Ishikawa (cell line): ENCODE measurements at regions not wholly inside any gene's neighbourhood (a gene's known extent, or its start where the extent isn't known, plus 50 kb on each side); places are given as distances from the start of the nearest gene placed in this dataset.

Source experiments
- EGR1 ChIP-seq: IDR thresholded peaks from 2 replicates; pipeline ENCODE4 v1.6.1; 2012
- EP300 ChIP-seq: IDR thresholded peaks from 2 replicates; pipeline ENCODE4 v1.6.1; 2012; ENCODE audit warnings: borderline replicate concordance
- REST ChIP-seq: IDR thresholded peaks from 2 replicates; pipeline ENCODE4 v1.6.1; 2012; ENCODE audit warnings: low read depth, mild to moderate bottlenecking
- TAF1 ChIP-seq: IDR thresholded peaks from 2 replicates; pipeline ENCODE4 v1.6.1; 2012; ENCODE audit warnings: low read depth, mild to moderate bottlenecking
- TF ChIP-seq, protein P1 (sequence below): IDR thresholded peaks from 2 replicates; pipeline ENCODE4 v1.6.1; 2012

DNA sequence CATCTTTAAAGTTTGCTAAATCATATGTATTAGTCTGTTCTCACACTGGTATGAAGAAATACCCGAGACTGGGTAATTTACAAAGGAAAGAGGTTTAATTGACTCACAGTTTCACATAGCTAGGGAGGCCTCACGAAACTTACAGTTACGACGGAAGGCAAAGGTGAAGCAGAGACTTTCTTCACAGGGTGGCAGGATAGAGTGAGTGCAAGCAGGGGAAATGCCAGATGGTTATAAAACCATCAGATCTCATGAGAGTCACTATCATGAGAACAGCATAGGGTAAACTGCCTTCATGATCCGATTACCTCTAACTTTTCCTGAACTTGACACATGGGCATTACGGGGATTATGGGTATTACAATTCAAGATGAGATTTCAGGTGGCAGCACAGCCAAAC, 1075.2 kb upstream of the NRXN1 start:
- TF ChIP-seq EP300 (no peak), REST (no peak), TAF1 (no peak), EGR1 (no peak)
- TF ChIP-seq, protein P1, sequence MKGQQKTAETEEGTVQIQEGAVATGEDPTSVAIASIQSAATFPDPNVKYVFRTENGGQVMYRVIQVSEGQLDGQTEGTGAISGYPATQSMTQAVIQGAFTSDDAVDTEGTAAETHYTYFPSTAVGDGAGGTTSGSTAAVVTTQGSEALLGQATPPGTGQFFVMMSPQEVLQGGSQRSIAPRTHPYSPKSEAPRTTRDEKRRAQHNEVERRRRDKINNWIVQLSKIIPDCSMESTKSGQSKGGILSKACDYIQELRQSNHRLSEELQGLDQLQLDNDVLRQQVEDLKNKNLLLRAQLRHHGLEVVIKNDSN = no peak
